ENCODE measurements at regions not wholly inside any gene's neighbourhood (a gene's known extent, or its start where the extent isn't known, plus 50 kb on each side); places are given as distances from the start of the nearest gene placed in this dataset.
A peak's percentile ranks its signal among the peaks of the same experiment; 100 is the strongest.

DNA sequence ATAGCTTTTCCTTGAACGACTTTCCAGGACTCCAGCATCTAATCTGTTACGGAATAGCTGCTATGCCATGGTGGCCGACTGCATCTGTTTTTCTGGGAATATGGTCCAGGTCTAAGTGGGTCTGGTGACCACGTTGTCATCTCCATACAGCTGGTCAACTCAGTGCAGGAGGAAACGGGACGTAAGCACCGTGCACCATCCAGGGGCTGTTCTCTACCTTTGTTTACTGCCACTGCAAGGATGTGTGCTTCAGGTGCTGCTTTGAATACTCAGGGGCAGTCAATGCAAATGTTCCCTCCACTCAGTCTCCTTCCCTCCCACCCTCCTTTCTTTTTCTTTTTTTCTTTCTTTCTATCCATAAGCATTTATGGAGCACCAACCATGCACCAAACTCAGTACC lies 648.2 kb downstream of the VRK1 start:
- DNase-seq (ENCODE audit: low read depth), result no peak

- DNase-seq (ENCODE audit: low read depth), result no peak
Observed at GRCh38 chr14:97446087-97446486, 648.9 kb downstream of the VRK1 start.

GRCh38 chr14:97452314-97452713 lies 655.1 kb downstream of the VRK1 start:
- DNase-seq (ENCODE audit: low read depth), result no peak

- DNase-seq (ENCODE audit: low read depth), result no peak
Observed at GRCh38 chr14:97453991-97454390, 656.8 kb downstream of the VRK1 start.

DNA sequence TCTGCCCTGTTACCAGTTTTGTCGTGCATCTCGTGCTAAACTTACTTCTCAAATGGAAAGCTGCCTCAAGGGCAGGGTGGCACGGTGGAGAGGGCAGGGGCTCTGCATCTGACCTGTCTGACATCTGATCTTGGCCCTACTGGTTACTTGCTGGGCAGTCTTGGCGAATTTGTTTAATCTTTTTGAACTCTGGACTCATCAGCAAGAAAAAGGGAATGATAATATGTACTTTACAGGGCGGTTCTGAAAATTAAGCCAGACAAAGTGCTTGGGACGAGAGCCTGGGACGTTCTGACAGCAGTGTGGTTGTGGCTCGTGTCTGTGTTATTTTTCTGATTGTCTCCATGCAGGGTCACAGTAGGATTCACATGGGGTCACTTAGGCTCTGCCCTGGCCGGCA lies 659.3 kb downstream of the VRK1 start:
- DNase-seq (ENCODE audit: low read depth), result no peak

- no peak for DNase-seq (ENCODE audit: low read depth)
Observed at GRCh38 chr14:97456958-97457357, 659.8 kb downstream of the VRK1 start.

GRCh38 chr14:97457575-97458085 lies 660.4 kb downstream of the VRK1 start:
- no peak for DNase-seq (ENCODE audit: low read depth)

DNA sequence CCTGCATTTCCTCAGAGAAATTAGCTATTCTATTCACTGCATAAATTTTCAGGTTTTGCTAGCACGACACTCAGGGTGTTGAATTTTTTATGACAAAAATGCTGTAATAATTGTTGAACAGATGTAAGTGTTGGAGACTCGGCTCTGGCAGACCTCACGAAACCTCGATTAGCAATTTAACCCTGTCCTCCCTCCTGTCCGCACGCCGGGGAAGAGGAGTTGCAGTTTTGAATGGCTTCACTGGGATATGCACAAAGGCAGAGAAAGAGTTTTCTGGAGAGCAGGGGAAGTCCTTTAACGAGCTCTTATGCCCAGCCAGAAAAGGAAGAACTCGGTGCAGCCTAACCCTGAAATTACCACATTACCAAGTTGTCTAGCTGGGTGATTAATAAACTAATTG lies 661.1 kb downstream of the VRK1 start:
- no peak for DNase-seq (ENCODE audit: low read depth)

GRCh38 chr14:97458661-97459579 lies 661.7 kb downstream of the VRK1 start:
- peak; percentile 78 for DNase-seq (ENCODE audit: low read depth)

DNA sequence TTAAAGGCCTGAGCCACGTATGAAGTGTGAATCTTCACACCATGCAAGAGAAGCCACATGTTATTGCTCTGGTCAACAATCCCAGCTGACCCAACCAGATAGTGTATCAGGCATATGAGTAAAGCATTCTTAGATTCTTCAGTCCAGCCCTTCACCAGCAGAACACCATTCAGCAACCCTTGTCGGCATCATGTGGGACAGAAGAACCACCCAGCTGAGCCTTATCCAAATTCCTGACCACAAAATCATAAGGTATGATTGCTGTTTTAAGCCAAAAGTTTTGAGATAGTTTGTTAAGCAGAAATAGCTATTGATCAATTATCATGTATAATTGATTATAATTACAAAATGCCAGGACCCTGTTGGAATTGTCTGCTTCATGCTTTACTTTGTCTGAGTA lies 664.9 kb downstream of the VRK1 start:
- DNase-seq (ENCODE audit: low read depth), result no peak

GRCh38 chr14:97468220-97468619 lies 671.0 kb downstream of the VRK1 start:
- DNase-seq (ENCODE audit: low read depth), result no peak

- no peak for DNase-seq (ENCODE audit: low read depth)
Observed at GRCh38 chr14:97477353-97477752, 680.2 kb downstream of the VRK1 start.

DNA sequence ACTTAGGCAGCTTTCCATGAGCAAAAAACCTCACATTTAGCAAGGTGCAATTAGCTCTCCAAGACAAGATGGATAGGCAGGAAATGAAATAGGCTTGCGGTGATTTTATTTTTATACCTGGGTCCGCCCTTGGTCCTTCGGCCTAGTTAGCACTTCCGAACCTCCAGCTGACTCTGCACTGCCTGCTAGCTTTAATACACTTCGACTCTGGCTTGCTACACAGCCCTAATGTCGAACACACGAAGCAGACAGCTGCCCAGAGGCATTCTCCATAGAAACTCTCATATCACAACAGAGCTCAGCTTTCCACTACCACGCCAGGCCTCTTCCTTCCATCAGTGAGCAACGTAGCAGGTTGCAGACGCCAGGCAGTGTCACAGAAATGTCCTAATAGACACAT lies 688.0 kb downstream of the VRK1 start:
- DNase-seq (ENCODE audit: low read depth), result no peak

- no peak for DNase-seq (ENCODE audit: low read depth)
Observed at GRCh38 chr14:97486601-97487120, 689.5 kb downstream of the VRK1 start.

DNA sequence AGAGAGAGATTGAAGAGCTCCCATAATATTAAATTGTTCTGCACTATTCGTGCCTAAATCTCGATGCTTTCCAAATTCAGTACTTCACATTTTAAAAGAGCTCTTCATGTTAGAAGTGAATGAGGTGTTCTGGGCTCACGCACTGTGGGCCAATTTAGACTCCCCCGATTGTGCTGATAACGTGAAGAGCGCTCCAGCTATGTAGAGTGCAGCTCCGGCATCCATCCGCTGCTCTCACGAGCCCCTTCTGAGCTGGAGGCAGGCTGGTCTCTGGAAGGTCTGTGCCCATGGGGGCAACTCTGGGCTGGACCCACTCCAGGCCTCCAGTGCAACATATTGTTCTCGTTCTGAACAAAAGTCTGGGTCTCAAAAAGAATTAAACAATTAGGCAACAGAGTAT lies 692.6 kb downstream of the VRK1 start:
- DNase-seq (ENCODE audit: low read depth), result no peak

DNA sequence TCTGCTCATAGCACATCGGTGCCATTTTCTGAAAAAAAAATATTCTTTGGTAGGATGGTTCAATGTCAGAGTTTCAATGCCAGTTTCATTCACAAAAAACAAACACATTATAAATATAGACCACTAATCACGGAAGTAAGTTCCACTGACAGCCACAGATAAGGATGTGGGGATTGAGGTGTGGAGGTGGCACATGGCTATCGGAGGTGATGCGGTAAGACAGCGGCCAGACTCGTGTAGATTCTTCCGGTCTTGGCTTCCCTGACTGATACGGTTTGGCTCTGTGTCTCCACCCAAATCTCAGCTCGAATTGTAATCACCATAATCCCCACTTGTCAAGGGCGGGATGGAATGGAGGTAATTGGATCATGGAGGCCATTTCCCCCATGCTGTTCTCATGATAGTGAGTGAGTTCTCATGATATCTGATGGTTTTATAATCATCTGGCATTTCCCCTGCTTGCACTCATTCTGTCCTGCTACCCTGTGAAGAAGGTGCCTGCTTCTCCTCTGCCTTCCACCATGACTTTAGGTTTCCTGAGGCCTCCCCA lies 693.4 kb downstream of the VRK1 start:
- DNase-seq (ENCODE audit: low read depth), result no peak

DNA sequence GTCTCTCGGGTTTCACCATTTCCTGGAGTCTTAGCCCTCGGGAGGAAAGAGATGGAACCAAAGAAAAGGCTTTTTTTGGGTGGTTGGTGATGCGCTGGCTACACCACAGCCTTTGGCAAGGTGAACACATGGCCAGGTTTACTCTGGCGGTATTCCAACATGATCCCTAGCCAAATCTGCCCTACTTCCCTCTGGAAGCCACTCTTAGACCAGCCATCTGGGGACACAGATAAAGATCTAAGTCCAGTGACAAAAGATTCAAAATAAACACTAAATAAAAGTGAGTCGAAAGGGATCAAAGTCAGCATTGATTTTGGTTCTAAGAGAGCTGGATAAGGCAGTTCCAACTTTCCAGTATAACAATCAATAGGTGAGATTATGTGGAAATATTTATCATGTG lies 694.5 kb downstream of the VRK1 start:
- no peak for DNase-seq (ENCODE audit: low read depth)

DNA sequence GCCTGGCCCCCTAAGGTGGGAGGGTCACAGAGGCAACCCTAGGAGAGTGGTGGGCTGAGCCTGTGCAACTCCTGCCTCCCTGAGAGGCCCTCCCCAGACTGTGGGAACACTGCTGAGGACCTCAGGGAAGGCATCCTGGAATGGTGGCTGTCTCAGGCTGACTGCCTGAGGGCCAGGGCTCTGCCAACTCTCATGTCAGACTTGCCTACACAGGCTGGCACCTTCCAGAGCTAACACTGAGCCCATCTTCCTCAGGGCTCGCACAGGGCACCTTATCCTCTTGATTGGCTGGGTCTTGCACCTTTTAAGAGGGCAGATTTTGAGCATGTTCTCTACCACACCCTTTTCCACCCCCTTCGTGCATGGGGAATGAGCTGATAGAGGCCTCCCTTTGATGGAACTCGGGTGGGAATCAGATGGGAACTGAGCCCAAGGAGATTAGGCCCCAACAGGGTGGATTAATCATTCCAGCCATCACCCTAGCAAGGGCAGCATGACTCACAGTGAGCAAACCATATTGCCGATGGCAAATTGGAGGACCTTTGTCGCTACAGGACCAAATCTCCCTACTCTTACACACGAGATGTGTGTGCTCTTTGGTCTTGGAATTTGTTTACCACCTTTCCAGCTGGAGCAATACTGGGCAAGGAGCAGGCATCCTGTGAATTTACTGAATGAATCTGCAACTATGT lies 702.8 kb downstream of the VRK1 start:
- DNase-seq (ENCODE audit: low read depth), result no peak

DNA sequence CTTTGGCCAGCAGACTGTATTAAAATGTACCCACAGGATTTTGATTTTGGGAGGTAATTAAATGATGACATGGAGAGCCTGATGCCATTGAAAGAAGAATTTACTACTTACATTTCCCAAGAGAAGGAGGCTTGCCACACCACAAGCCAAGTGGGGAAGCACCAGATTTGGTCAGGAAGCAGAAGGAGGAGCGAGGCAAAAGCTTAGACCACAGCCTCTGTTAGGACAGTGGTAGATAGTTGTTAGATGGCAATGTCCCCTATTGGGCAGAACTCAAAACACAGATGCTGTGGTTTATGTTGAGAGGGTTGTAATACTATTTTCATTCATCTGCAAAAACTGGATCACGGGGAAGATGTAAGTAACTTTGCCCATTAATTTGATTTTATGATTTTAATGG lies 709.4 kb downstream of the VRK1 start:
- no peak for DNase-seq (ENCODE audit: low read depth)

- DNase-seq (ENCODE audit: low read depth), result no peak
Observed at GRCh38 chr14:97513891-97514290, 716.7 kb downstream of the VRK1 start.

- DNase-seq (ENCODE audit: low read depth), result no peak
Observed at GRCh38 chr14:97517566-97518234, 720.5 kb downstream of the VRK1 start.

- no peak for DNase-seq (ENCODE audit: low read depth)
Observed at GRCh38 chr14:97523936-97524335, 726.8 kb downstream of the VRK1 start.

Measured in T-helper 22 cell (primary cell).